HL-60 (cell line): ENCODE measurements at regions not wholly inside any gene's neighbourhood (a gene's known extent, or its start where the extent isn't known, plus 50 kb on each side); places are given as distances from the start of the nearest gene placed in this dataset.

Source experiments
- CTCF ChIP-seq: IDR thresholded peaks from one replicate; pipeline ENCODE4 v1.5.1; 2011; ENCODE audit warnings: low read length, control low read depth, inconsistent platforms; ENCODE audit not compliant: insufficient read depth
- POLR2AphosphoS5 ChIP-seq: IDR thresholded peaks from 2 replicates; pipeline ENCODE4 v1.6.1; 2012; ENCODE audit warnings: low read depth
- REST ChIP-seq: IDR thresholded peaks from 2 replicates; pipeline ENCODE4 v1.6.1; 2012; ENCODE audit warnings: low read depth; ENCODE audit not compliant: insufficient replicate concordance

- no peak for TF ChIP-seq POLR2AphosphoS5
- no peak for TF ChIP-seq REST
- TF ChIP-seq CTCF: no peak
Measured at GRCh38 chr1:29415861-29416260, 179.5 kb downstream of the PTPRU start.
